GM12875 (cell line): ENCODE measurements at regions not wholly inside any gene's neighbourhood (a gene's known extent, or its start where the extent isn't known, plus 50 kb on each side); places are given as distances from the start of the nearest gene placed in this dataset.
"Not testable (repeated sequence)": the region's sequence is repeated elsewhere in the genome, so short reads cannot be mapped to it uniquely, and the experiment has no call there.

Experiments used
- H3K4me3 ChIP-seq: one replicate; pipeline ENCODE4 v1.5.1; 2011; ENCODE audit warnings: low read depth, low read length, control low read depth
- CTCF ChIP-seq: IDR thresholded peaks from 2 replicates; pipeline ENCODE4 v1.5.1; 2011; ENCODE audit warnings: low read depth, mild to moderate bottlenecking, control low read depth, inconsistent platforms, low read length, moderate library complexity, borderline replicate concordance; ENCODE audit not compliant: insufficient read depth

- no peak overlapping the region for H3K4me3 ChIP-seq
- TF ChIP-seq CTCF, result no peak
Observed at GRCh38 chr14:43341921-43342320, 1165.2 kb downstream of the FSCB start.

- no peak for TF ChIP-seq CTCF
- H3K4me3 ChIP-seq, result no peak overlapping the region
Observed at GRCh38 chr14:43338713-43339112, 1168.4 kb downstream of the FSCB start.

- no peak for TF ChIP-seq CTCF
Observed at GRCh38 chr14:43336351-43336750, 1170.7 kb downstream of the FSCB start.

GRCh38 chr14:43326501-43327407 lies 1180.3 kb downstream of the FSCB start:
- H3K4me3 ChIP-seq, result not testable (repeated sequence)

More at GRCh38 chr14:43336351-43336750, 1170.7 kb downstream of the FSCB start:
- no peak overlapping the region for H3K4me3 ChIP-seq

- TF ChIP-seq CTCF, result no peak
- H3K4me3 ChIP-seq, result no peak overlapping the region
Observed at GRCh38 chr14:43316427-43316826, 1190.7 kb downstream of the FSCB start.

- no peak overlapping the region for H3K4me3 ChIP-seq
- no peak for TF ChIP-seq CTCF
Observed at GRCh38 chr14:43313719-43314118, 1193.4 kb downstream of the FSCB start.

- TF ChIP-seq CTCF, result no peak
- H3K4me3 ChIP-seq, result no peak overlapping the region
Observed at GRCh38 chr14:43308421-43309110, 1198.5 kb downstream of the FSCB start.
